ENCODE measurements at regions not wholly inside any gene's neighbourhood (a gene's known extent, or its start where the extent isn't known, plus 50 kb on each side); places are given as distances from the start of the nearest gene placed in this dataset.
"Not testable (repeated sequence)": the region's sequence is repeated elsewhere in the genome, so short reads cannot be mapped to it uniquely, and the experiment has no call there.

DNA sequence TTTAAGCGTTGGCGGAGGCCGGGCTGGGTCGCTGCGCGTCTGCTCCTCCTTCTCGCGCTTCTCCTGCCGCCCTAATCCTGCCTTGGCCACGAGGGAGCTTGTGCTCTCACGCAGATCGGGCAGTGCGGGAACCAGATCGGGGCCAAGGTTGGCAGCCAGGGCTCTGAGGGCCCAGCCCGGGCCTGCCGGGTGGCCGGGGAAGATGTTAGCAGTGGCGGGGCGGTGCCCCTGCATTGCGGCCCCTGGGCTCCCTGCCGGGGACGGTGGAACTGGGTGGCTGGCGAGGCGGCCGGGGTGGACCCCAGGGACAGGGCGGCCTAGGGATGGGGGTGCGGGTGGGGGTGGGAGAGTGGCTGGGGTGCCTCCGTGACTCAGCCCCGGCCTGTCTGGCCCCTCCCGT is 297.4 kb downstream of the CACNA1B start:
- intact Hi-C loops (cut with DNase I); H3K4me1 ChIP-seq (ENCODE audit: control insufficient read depth in 2 of 3, insufficient read depth in 2 of 3, low read depth in 1 of 3, low read length in 3 of 3); H3K9ac ChIP-seq (ENCODE audit: low read length in 3 of 3); H3K9me3 ChIP-seq (ENCODE audit: control insufficient read depth in 2 of 3, insufficient read depth in 1 of 3, low read length in 3 of 3); H3K27ac ChIP-seq (ENCODE audit: low read depth in 2 of 2, low read length in 2 of 2); H3K27me3 ChIP-seq (ENCODE audit: control insufficient read depth, insufficient read depth, low read length); FAIRE-seq; H3K36me3 ChIP-seq (ENCODE audit: control insufficient read depth in 2 of 3, insufficient read depth in 3 of 3, low read length in 3 of 3); H3K4me3 ChIP-seq (ENCODE audit: low read length in 3 of 3); DNase-seq: not testable (repeated sequence)

DNA sequence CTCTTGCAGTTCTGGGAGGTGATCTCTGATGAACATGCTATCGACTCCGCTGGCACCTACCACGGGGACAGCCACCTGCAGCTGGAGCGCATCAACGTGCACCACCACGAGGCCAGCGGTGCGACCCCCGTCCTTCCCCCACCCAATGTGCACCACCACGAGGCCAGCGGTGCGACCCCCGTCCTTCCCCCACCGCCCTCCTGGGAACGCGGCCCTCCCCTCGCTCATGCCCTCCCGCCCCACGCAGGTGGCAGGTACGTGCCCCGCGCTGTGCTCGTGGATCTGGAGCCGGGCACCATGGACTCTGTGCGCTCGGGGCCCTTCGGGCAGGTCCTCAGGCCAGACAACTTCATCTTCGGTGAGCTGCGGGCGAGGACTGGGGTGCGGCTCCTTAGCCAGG is 297.8 kb downstream of the CACNA1B start:
- H3K9ac ChIP-seq (ENCODE audit: low read length in 3 of 3); H3K4me1 ChIP-seq (ENCODE audit: control insufficient read depth in 2 of 3, insufficient read depth in 2 of 3, low read depth in 1 of 3, low read length in 3 of 3); H3K36me3 ChIP-seq (ENCODE audit: control insufficient read depth in 2 of 3, insufficient read depth in 3 of 3, low read length in 3 of 3); H3K4me3 ChIP-seq (ENCODE audit: low read length in 3 of 3); DNase-seq; FAIRE-seq; H3K27ac ChIP-seq (ENCODE audit: low read depth in 2 of 2, low read length in 2 of 2); H3K9me3 ChIP-seq (ENCODE audit: control insufficient read depth in 2 of 3, insufficient read depth in 1 of 3, low read length in 3 of 3); H3K27me3 ChIP-seq (ENCODE audit: control insufficient read depth, insufficient read depth, low read length); intact Hi-C loops (cut with DNase I): not testable (repeated sequence)

DNA sequence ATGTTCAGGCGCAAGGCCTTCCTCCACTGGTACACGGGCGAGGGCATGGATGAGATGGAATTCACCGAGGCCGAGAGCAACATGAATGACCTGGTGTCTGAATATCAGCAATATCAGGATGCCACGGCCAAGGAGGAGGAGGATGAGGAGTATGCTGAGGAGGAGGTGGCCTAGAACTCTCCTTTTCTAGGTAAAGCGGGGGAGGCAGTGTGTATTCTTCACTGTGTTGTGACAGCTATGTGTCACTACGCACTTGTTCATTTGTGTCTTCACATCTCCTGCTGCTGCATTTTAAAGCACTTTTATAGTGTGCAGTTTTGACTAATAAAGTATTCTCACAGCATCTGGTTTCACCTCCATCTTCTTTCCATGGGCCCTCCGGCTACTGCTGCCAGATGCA is 299.5 kb downstream of the CACNA1B start:
- H3K9me3 ChIP-seq (ENCODE audit: control insufficient read depth in 2 of 3, insufficient read depth in 1 of 3, low read length in 3 of 3); H3K27ac ChIP-seq (ENCODE audit: low read depth in 2 of 2, low read length in 2 of 2); H3K4me1 ChIP-seq (ENCODE audit: control insufficient read depth in 2 of 3, insufficient read depth in 2 of 3, low read depth in 1 of 3, low read length in 3 of 3); H3K27me3 ChIP-seq (ENCODE audit: control insufficient read depth, insufficient read depth, low read length); DNase-seq; H3K4me3 ChIP-seq (ENCODE audit: low read length in 3 of 3); H3K9ac ChIP-seq (ENCODE audit: low read length in 3 of 3); H3K36me3 ChIP-seq (ENCODE audit: control insufficient read depth in 2 of 3, insufficient read depth in 3 of 3, low read length in 3 of 3); intact Hi-C loops (cut with DNase I); FAIRE-seq: not testable (repeated sequence)

DNA sequence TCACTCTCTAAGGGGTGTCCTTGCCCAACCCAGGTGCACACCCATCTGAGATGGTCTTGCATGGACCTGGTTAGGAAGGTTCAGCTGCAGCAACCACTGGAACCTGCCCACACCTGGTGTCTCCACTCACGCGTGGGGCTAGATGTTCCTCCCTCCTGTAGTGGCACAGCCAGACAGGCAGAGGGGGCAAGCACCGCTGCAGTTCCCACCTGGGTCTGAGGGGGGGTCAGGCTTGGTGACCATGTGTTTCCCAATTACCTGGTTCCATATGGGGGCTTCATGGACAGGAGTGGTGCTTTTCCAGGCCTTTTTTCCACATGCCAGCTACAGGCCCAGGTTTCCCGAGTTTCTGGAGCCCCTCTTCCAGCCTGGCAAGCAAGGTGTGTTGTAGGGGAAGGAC is 301.4 kb downstream of the CACNA1B start:
- H3K9ac ChIP-seq (ENCODE audit: low read length in 3 of 3); DNase-seq; H3K9me3 ChIP-seq (ENCODE audit: control insufficient read depth in 2 of 3, insufficient read depth in 1 of 3, low read length in 3 of 3); H3K4me1 ChIP-seq (ENCODE audit: control insufficient read depth in 2 of 3, insufficient read depth in 2 of 3, low read depth in 1 of 3, low read length in 3 of 3); H3K4me3 ChIP-seq (ENCODE audit: low read length in 3 of 3); H3K27me3 ChIP-seq (ENCODE audit: control insufficient read depth, insufficient read depth, low read length); H3K27ac ChIP-seq (ENCODE audit: low read depth in 2 of 2, low read length in 2 of 2); intact Hi-C loops (cut with DNase I); FAIRE-seq; H3K36me3 ChIP-seq (ENCODE audit: control insufficient read depth in 2 of 3, insufficient read depth in 3 of 3, low read length in 3 of 3): not testable (repeated sequence)

DNA sequence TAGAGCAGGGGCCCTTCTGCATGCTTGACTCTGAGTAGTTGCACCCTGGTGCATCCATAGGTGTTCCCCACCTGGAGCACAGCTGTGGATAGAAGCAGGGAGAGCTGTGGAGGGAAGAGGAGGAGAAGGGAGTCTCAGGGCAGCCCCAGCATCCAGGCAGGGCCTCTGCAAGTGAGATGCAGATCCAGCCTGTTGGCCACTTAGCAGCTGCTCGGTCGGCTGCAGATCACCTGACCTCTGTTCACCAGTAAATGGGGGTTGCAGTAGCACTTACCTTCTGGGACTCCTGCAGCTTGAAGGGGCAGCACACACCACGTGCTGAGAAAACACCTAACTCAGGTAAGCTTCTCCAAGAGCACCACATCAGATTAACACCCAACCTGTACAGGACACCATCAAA is 302.1 kb downstream of the CACNA1B start:
- DNase-seq; H3K4me1 ChIP-seq (ENCODE audit: control insufficient read depth in 2 of 3, insufficient read depth in 2 of 3, low read depth in 1 of 3, low read length in 3 of 3); H3K36me3 ChIP-seq (ENCODE audit: control insufficient read depth in 2 of 3, insufficient read depth in 3 of 3, low read length in 3 of 3); H3K9me3 ChIP-seq (ENCODE audit: control insufficient read depth in 2 of 3, insufficient read depth in 1 of 3, low read length in 3 of 3); H3K4me3 ChIP-seq (ENCODE audit: low read length in 3 of 3); H3K9ac ChIP-seq (ENCODE audit: low read length in 3 of 3); H3K27ac ChIP-seq (ENCODE audit: low read depth in 2 of 2, low read length in 2 of 2); intact Hi-C loops (cut with DNase I); FAIRE-seq; H3K27me3 ChIP-seq (ENCODE audit: control insufficient read depth, insufficient read depth, low read length): not testable (repeated sequence)

- H3K27ac ChIP-seq (ENCODE audit: low read depth in 2 of 2, low read length in 2 of 2); H3K9me3 ChIP-seq (ENCODE audit: control insufficient read depth in 2 of 3, insufficient read depth in 1 of 3, low read length in 3 of 3); FAIRE-seq; H3K4me3 ChIP-seq (ENCODE audit: low read length in 3 of 3); H3K9ac ChIP-seq (ENCODE audit: low read length in 3 of 3); H3K27me3 ChIP-seq (ENCODE audit: control insufficient read depth, insufficient read depth, low read length); H3K4me1 ChIP-seq (ENCODE audit: control insufficient read depth in 2 of 3, insufficient read depth in 2 of 3, low read depth in 1 of 3, low read length in 3 of 3); intact Hi-C loops (cut with DNase I); H3K36me3 ChIP-seq (ENCODE audit: control insufficient read depth in 2 of 3, insufficient read depth in 3 of 3, low read length in 3 of 3); DNase-seq: not testable (repeated sequence)
Measured at GRCh38 chr9:138181963-138182362, 304.4 kb downstream of the CACNA1B start.

DNA sequence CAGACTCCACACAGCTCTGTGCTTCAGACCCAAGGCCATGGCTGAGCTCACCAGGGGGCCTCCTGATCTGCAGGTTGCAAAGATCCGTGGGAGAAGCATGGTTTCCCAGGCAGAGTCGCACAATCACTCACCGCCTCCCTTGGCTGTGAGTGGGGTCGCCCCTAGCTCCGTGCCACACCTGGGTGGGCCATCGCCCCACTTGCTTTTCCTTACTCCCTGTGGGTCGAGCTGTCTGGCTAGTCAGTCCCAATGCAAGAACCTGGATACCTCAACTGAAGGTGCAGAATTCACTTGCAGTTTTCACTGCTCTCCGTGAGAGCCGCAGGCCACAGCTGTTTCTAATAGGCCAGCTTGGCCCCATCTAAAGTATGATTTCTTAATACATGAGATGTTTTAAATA is 319.6 kb downstream of the CACNA1B start:
- intact Hi-C loops (cut with DNase I); H3K4me3 ChIP-seq (ENCODE audit: low read length in 3 of 3); H3K36me3 ChIP-seq (ENCODE audit: control insufficient read depth in 2 of 3, insufficient read depth in 3 of 3, low read length in 3 of 3); H3K4me1 ChIP-seq (ENCODE audit: control insufficient read depth in 2 of 3, insufficient read depth in 2 of 3, low read depth in 1 of 3, low read length in 3 of 3); H3K27me3 ChIP-seq (ENCODE audit: control insufficient read depth, insufficient read depth, low read length); FAIRE-seq; H3K27ac ChIP-seq (ENCODE audit: low read depth in 2 of 2, low read length in 2 of 2); H3K9me3 ChIP-seq (ENCODE audit: control insufficient read depth in 2 of 3, insufficient read depth in 1 of 3, low read length in 3 of 3); H3K9ac ChIP-seq (ENCODE audit: low read length in 3 of 3): not testable (repeated sequence)
- peak in 2 of 5 donors; percentile 11 to 39 for DNase-seq

- H3K27me3 ChIP-seq (ENCODE audit: control insufficient read depth, insufficient read depth, low read length); FAIRE-seq; H3K9me3 ChIP-seq (ENCODE audit: control insufficient read depth in 2 of 3, insufficient read depth in 1 of 3, low read length in 3 of 3); H3K4me1 ChIP-seq (ENCODE audit: control insufficient read depth in 2 of 3, insufficient read depth in 2 of 3, low read depth in 1 of 3, low read length in 3 of 3); intact Hi-C loops (cut with DNase I); H3K4me3 ChIP-seq (ENCODE audit: low read length in 3 of 3); H3K36me3 ChIP-seq (ENCODE audit: control insufficient read depth in 2 of 3, insufficient read depth in 3 of 3, low read length in 3 of 3); H3K9ac ChIP-seq (ENCODE audit: low read length in 3 of 3); H3K27ac ChIP-seq (ENCODE audit: low read depth in 2 of 2, low read length in 2 of 2): not testable (repeated sequence)
- peak in 1 of 5 donors; percentile 23 for DNase-seq
Measured at GRCh38 chr9:138198963-138199362, 321.4 kb downstream of the CACNA1B start.

GRCh38 chr9:138199917-138200316 is 322.3 kb downstream of the CACNA1B start:
- H3K36me3 ChIP-seq (ENCODE audit: control insufficient read depth in 2 of 3, insufficient read depth in 3 of 3, low read length in 3 of 3); FAIRE-seq; H3K4me1 ChIP-seq (ENCODE audit: control insufficient read depth in 2 of 3, insufficient read depth in 2 of 3, low read depth in 1 of 3, low read length in 3 of 3); H3K27ac ChIP-seq (ENCODE audit: low read depth in 2 of 2, low read length in 2 of 2); intact Hi-C loops (cut with DNase I); H3K9ac ChIP-seq (ENCODE audit: low read length in 3 of 3); H3K27me3 ChIP-seq (ENCODE audit: control insufficient read depth, insufficient read depth, low read length); H3K4me3 ChIP-seq (ENCODE audit: low read length in 3 of 3); H3K9me3 ChIP-seq (ENCODE audit: control insufficient read depth in 2 of 3, insufficient read depth in 1 of 3, low read length in 3 of 3): not testable (repeated sequence)
- peak in 1 of 5 donors; percentile 41 for DNase-seq
